DMS 273 (cell line): ENCODE measurements at regions not wholly inside any gene's neighbourhood (a gene's known extent, or its start where the extent isn't known, plus 50 kb on each side); places are given as distances from the start of the nearest gene placed in this dataset.
"Not testable (repeated sequence)": the region's sequence is repeated elsewhere in the genome, so short reads cannot be mapped to it uniquely, and the experiment has no call there.

ENCODE experiments used
- DNase-seq: peaks from one replicate; lab custom pipeline; 2025; ENCODE audit not compliant: unreplicated experiment; lab: John Stamatoyannopoulos, UW

GRCh38 chr11:93902921-93903320, 52.5 kb upstream of the VSTM5 start:
- DNase-seq: no peak

- no peak for DNase-seq
Measured at GRCh38 chr11:93903989-93904388, 53.6 kb upstream of the VSTM5 start.

- no peak for DNase-seq
Measured at GRCh38 chr11:93904716-93905115, 54.3 kb upstream of the VSTM5 start.

- DNase-seq: no peak
Measured at GRCh38 chr11:93905384-93905783, 55.0 kb upstream of the VSTM5 start.

GRCh38 chr11:93906486-93906885, 56.1 kb upstream of the VSTM5 start:
- DNase-seq: no peak

GRCh38 chr11:93907901-93908300, 57.5 kb upstream of the VSTM5 start:
- no peak for DNase-seq

- DNase-seq: no peak
Measured at GRCh38 chr11:93908689-93909088, 58.3 kb upstream of the VSTM5 start.

- DNase-seq: no peak
Measured at GRCh38 chr11:93917673-93918072, 67.3 kb upstream of the VSTM5 start.

- peak; percentile 77 for DNase-seq
Measured at GRCh38 chr11:93921695-93922468, 71.5 kb upstream of the VSTM5 start.

- no peak for DNase-seq
Measured at GRCh38 chr11:93922830-93923229, 72.4 kb upstream of the VSTM5 start.

- not testable (repeated sequence) for DNase-seq
Measured at GRCh38 chr11:93926099-93926498, 75.7 kb upstream of the VSTM5 start.

GRCh38 chr11:93929407-93929806, 79.0 kb upstream of the VSTM5 start:
- no peak for DNase-seq

- DNase-seq: no peak
Measured at GRCh38 chr11:93933230-93933629, 82.8 kb upstream of the VSTM5 start.

- DNase-seq: no peak
Measured at GRCh38 chr11:93935826-93936225, 85.3 kb upstream of the HEPHL1 start.

- no peak for DNase-seq
Measured at GRCh38 chr11:93936460-93936859, 84.7 kb upstream of the HEPHL1 start.

- DNase-seq: no peak
Measured at GRCh38 chr11:93939084-93939760, 81.9 kb upstream of the HEPHL1 start.

- DNase-seq: no peak
Measured at GRCh38 chr11:93940395-93940794, 80.8 kb upstream of the HEPHL1 start.

- DNase-seq: no peak
Measured at GRCh38 chr11:93942176-93942575, 79.0 kb upstream of the HEPHL1 start.

GRCh38 chr11:93945596-93945995, 75.6 kb upstream of the HEPHL1 start:
- no peak for DNase-seq

GRCh38 chr11:93952082-93952780, 68.9 kb upstream of the HEPHL1 start:
- no peak for DNase-seq

- DNase-seq: no peak
Measured at GRCh38 chr11:93957397-93957952, 63.7 kb upstream of the HEPHL1 start.

- no peak for DNase-seq
Measured at GRCh38 chr11:93958991-93959390, 62.2 kb upstream of the HEPHL1 start.
